ENCODE measurements at regions not wholly inside any gene's neighbourhood (a gene's known extent, or its start where the extent isn't known, plus 50 kb on each side); places are given as distances from the start of the nearest gene placed in this dataset.

DNA sequence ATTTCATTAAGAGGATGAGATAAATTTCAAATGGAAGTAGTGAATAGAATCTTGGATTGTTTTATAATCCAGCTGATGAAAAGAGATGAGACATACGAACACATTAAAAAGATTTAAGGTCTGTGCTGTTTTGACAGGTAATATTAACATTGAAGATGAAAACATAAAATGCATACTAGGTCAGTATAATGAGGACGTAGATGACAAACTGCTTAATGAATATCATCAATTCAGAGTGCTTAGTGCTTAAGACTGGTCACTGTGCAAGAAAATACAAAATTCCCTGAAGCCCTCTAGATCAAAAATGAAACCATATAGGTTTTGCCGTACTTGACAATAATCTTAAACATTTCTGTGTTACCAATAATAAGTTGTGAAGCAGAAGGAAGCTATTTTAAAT, 173.4 kb upstream of the THRB start:
- Histone ChIP-seq H2BK20ac (ENCODE audit: low read length) (no peak overlapping the region), H3K36me3 (ENCODE audit: control insufficient read depth in 2 of 4, insufficient read depth in 4 of 4, low read length in 3 of 4) (no peaks in the 10 kb centered on the region), H3K9me3 (ENCODE audit: insufficient read depth in 2 of 2, low read depth in 1 of 2, low read length in 1 of 2) (no peaks in the 10 kb centered on the region), H3K4ac (replicated peaks; ENCODE audit: insufficient read length, low read depth, low read length) (no peak overlapping the region), H3K27ac (ENCODE audit: low read depth, low read length) (no peak overlapping the region), H3K23ac (ENCODE audit: insufficient read length) (no peak overlapping the region), H3K9ac (replicated peaks in 1 of 4; ENCODE audit: extremely low read depth in 1 of 4, low read depth in 3 of 4, low read length in 3 of 4) (no peak overlapping the region), H4K5ac (ENCODE audit: insufficient read length, low read depth, low read length) (no peak overlapping the region), H3K56ac (replicated peaks; ENCODE audit: insufficient read length, low read depth, low read length) (no peak overlapping the region), H2BK120ac (replicated peaks; ENCODE audit: low read depth, low read length) (no peak overlapping the region), H2BK15ac (ENCODE audit: low read length) (no peak overlapping the region), H3K14ac (ENCODE audit: insufficient read length) (no peak overlapping the region), H4K20me1 (replicated peaks in 1 of 2; ENCODE audit: control insufficient read depth in 1 of 2, insufficient read depth in 2 of 2, low read length in 2 of 2) (no peaks in the 10 kb centered on the region), H2BK12ac (ENCODE audit: low read depth, low read length) (no peak overlapping the region), H2BK5ac (ENCODE audit: low read depth, low read length) (no peak overlapping the region), H4K91ac (replicated peaks; ENCODE audit: insufficient read length, low read length) (no peak overlapping the region), H2AK5ac (ENCODE audit: low read depth, low read length) (no peak overlapping the region), H3K79me1 (ENCODE audit: low read depth, low read length) (no peaks in the 10 kb centered on the region), H4K8ac (ENCODE audit: extremely low read depth, insufficient read depth, low read length) (no peak overlapping the region), H3K4me2 (ENCODE audit: insufficient read depth in 1 of 2, low read depth in 2 of 2, low read length in 2 of 2) (no peak overlapping the region), H2AFZ (ENCODE audit: low read length) (no peak overlapping the region), H3K27me3 (replicated peaks in 1 of 4; ENCODE audit: control insufficient read depth in 3 of 4, extremely low read depth in 1 of 4, insufficient read depth in 3 of 4, low read length in 3 of 4) (no peaks in the 10 kb centered on the region), H3K4me1 (replicated peaks in 1 of 4; ENCODE audit: control insufficient read depth in 3 of 4, insufficient read depth in 4 of 4, low read length in 3 of 4) (no peaks in the 10 kb centered on the region), H3K4me3 (ENCODE audit: extremely low read depth in 1 of 4, insufficient read depth in 2 of 4, low read depth in 3 of 4, low read length in 4 of 4) (no peak overlapping the region), H3K18ac (ENCODE audit: extremely low read depth, low read length) (no peak overlapping the region), H3K23me2 (ENCODE audit: low read depth, low read length) (no peaks in the 10 kb centered on the region), H3K79me2 (ENCODE audit: control insufficient read depth in 1 of 2, insufficient read depth in 2 of 2, low read length in 2 of 2) (no peaks in the 10 kb centered on the region)
- TF ChIP-seq CEBPB (IDR thresholded peaks at IDR 0.05; ENCODE audit: low read depth, low read length) = no peak
- no peak for TF ChIP-seq TAF7 (optimal IDR thresholded peaks at IDR 0.05; ENCODE audit: borderline replicate concordance, low read depth, low read length)
- TF ChIP-seq SIRT6 (IDR thresholded peaks at IDR 0.05; ENCODE audit: low read length) = no peak
- no peak for TF ChIP-seq MAFK (IDR thresholded peaks at IDR 0.05; ENCODE audit: low read depth, low read length)
- TF ChIP-seq, protein P1, sequence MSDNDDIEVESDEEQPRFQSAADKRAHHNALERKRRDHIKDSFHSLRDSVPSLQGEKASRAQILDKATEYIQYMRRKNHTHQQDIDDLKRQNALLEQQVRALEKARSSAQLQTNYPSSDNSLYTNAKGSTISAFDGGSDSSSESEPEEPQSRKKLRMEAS (IDR thresholded peaks at IDR 0.05) = no peak
- no peak for TF ChIP-seq RNF2 (IDR thresholded peaks at IDR 0.05; ENCODE audit: borderline replicate concordance, low read depth, low read length, missing control alignments, poor library complexity, severe bottlenecking)
- TF ChIP-seq PHF8 (conservative IDR thresholded peaks at IDR 0.05; ENCODE audit: low read depth, low read length) = no peak
- no peak for TF ChIP-seq CBX8 (IDR thresholded peaks at IDR 0.05; ENCODE audit: borderline replicate concordance, low read depth, low read length)
- no peak for TF ChIP-seq JUN (IDR thresholded peaks at IDR 0.05; ENCODE audit: low read depth, low read length)
- TF ChIP-seq FOSL1 (IDR thresholded peaks at IDR 0.05; ENCODE audit: insufficient read depth, low read depth, low read length) = no peak
- TF ChIP-seq SP1 (IDR thresholded peaks at IDR 0.05; ENCODE audit: low read depth, low read length) = no peak
- no peak for TF ChIP-seq JUND (IDR thresholded peaks at IDR 0.05; ENCODE audit: low read length)
- DNase-seq (ENCODE audit: low read depth in 1 of 2, low spot score in 2 of 2) = no peak
- 89% methylated on average over 3 of the region's 3 CpGs; no CpG with 5 or more reads in 1 of the 2 experiments for WGBS, 2 experiments (ENCODE audit: extremely low coverage in 1 of 2, insufficient coverage in 1 of 2, insufficient read length in 1 of 2, insufficient replicate concordance in 2 of 2, low coverage in 1 of 2, low lambda C conversion rate in 2 of 2, missing lambda C conversion rate in 1 of 2)
- no peak for FAIRE-seq
- CTCF ChIA-PET (ENCODE audit: partially characterized antibody) = interaction anchor here (0.7 to 2.4 kb wide), 2 partner anchors 13 to 164 kb away, joined by 3 to 13 read pairs; no protein-coding TSS in a partner anchor
- POLR2A ChIA-PET (ENCODE audit: partially characterized antibody) = no interaction called here

Measured in H1 (cell line).